Heart right ventricle (tissue), 16 donors: ENCODE measurements at regions not wholly inside any gene's neighbourhood (a gene's known extent, or its start where the extent isn't known, plus 50 kb on each side); places are given as distances from the start of the nearest gene placed in this dataset.
"Not testable (repeated sequence)": the region's sequence is repeated elsewhere in the genome, so short reads cannot be mapped to it uniquely, and the experiment has no call there.

Experiments used
- ATAC-seq, 8 donors: fragments of 200-7000 bp; cut with Tn5 transposase; one replicate each; pipeline ENCODE4 v1.9.1; 2020; ENCODE audit warnings: mild to moderate bottlenecking in 8 of 8, moderate library complexity in 8 of 8, moderate number of reproducible peaks in 1 of 8
- DNase-seq, 2 donors: peaks; one replicate each; pipeline ENCODE4 v3.0.0-alpha.2; 2020
- H3K27ac ChIP-seq, 10 donors: fragments of 200-600 bp; sonication (generic) in 2 of 10; one replicate each; pipeline versions ENCODE4 v1.5.0 to v1.8.0; 2020 to 2022; ENCODE audit warnings: mild to moderate bottlenecking in 3 of 10
- H3K27me3 ChIP-seq, 7 donors: fragments of 200-600 bp; one replicate each; pipeline ENCODE4 v1.8.0; 2021 to 2022; ENCODE audit warnings: mild to moderate bottlenecking in 2 of 7
- H3K36me3 ChIP-seq, 9 donors: fragments of 200-600 bp; sonication (generic) in 1 of 9; one replicate each; pipeline versions ENCODE4 v1.5.0 to v1.8.0; 2020 to 2022; ENCODE audit warnings: mild to moderate bottlenecking in 2 of 9
- H3K4me1 ChIP-seq, 9 donors: fragments of 200-600 bp; sonication (generic) in 1 of 9; one replicate each; pipeline versions ENCODE4 v1.5.0 to v1.8.0; 2020 to 2022; ENCODE audit warnings: mild to moderate bottlenecking in 4 of 9
- H3K4me3 ChIP-seq, 10 donors: fragments of 200-600 bp; sonication (generic) in 2 of 10; one replicate each; pipeline versions ENCODE4 v1.5.0 to v1.8.0; 2020 to 2022; ENCODE audit warnings: mild to moderate bottlenecking in 7 of 10, moderate library complexity in 2 of 10
- H3K9me3 ChIP-seq, 11 donors: fragments of 200-600 bp in 10 of 11; sonication (generic) in 2 of 11; one replicate each; pipeline versions ENCODE4 v1.5.0 to v1.8.0; 2013 to 2022; ENCODE audit warnings: mild to moderate bottlenecking in 2 of 11, control low read depth in 1 of 11, moderate library complexity in 1 of 11
- WGBS, 2 donors: extraction: QIAGEN DNeasy Blood & Tissue Kit; methylation state at CpG; one replicate each; pipeline ENCODE4 v1.1.7; 2013; ENCODE audit warnings: inconsistent platforms in 1 of 2; 5-methylcytosine and 5-hydroxymethylcytosine counted together
- intact Hi-C, 10 donors: fragments of 100-400 bp; cut with DNase I; formaldehyde crosslinking; loops; one replicate each; pipeline versions ENCODE4 v1.11.1 to v1.14.2; 2022
- TF ChIP-seq, protein P1 (sequence below), 9 donors: fragments of 200-600 bp; sonication (generic) in 2 of 9; IDR thresholded peaks; one replicate each; pipeline versions ENCODE4 v1.5.0 to v1.8.0; 2021 to 2022; ENCODE audit warnings: antibody characterized with exemption in 9 of 9, mild to moderate bottlenecking in 5 of 9, moderate library complexity in 1 of 9
- donor health status: Arrhythmogenic right ventricular cardiomyopathy.
- donor health status: ischemic (EF 13 %, LVEDD 7.1; RV severe dilation, severe dysfunction).
- donor health status: healthy with polysubstance abuse.
- donor health status: DM: no; HTN: yes; CAD: no.
- donor health status: DM: no; HTN: no; CAD: no.
- donor health status: ischemic (EF 25% LVEDD 6.9; RV normal size, moderate dysfunction).
- donor health status: ischemic (EF 25% LVEDD 5.7; RV mildly dilated, moderate dysfunction).
- donor health status: healthy.
- donor health status: DM: yes; HTN: yes; CAD: no.
- donor health status: Ischemic cardiomyopathy.
- donor health status: ischemic (EF 35%, LVEDD 5.7; RV mildly dilated, moderate dysfunction).
- donor health status: nonischemic (EF 11% LVEDD 7.7; RV severe dilation, severe dysfunction).
- donor health status: DM: yes; HTN: yes; CAD: no.
- donor health status: PGD.
- donor health status: ischemic (EF 29% LVEDD 5.4; RV normal size, mild dysfunction).
- donor health status: nonischemic (EF 23%, LVEDD 6.1; RV moderate dilation, normal function).

DNA sequence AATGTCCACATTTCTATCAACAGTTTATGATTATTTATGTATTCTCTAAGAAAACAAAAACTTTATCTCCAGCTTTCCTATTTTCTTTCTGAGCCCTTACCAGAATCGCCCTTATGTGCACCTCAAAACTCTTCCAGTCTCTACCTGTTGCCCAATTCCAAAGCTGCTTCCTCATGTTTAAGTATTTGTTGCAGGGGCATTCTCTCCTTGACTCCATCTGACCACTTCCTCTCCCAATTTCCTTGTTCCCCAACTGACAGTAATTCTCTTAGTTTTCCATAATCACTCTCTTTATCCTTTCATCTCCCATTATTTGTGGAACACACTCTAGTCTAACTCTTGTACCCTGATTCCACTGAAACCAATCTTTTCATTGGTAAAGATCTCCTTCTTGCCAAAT is 105.4 kb upstream of the RBBP8 start:
- no peaks in the 10 kb centered on the region for H3K36me3 ChIP-seq
- peaks cover 0 to 8% (median 0%) of the 10 kb centered on the region in 7 donors for H3K27me3 ChIP-seq
- no peaks in the 10 kb centered on the region for H3K4me1 ChIP-seq
- DNase-seq = no peak
- H3K27ac ChIP-seq = no peak overlapping the region
- H3K9me3 ChIP-seq = peaks cover 0 to 8% (median 0%) of the 10 kb centered on the region in 11 donors
- intact Hi-C loops = no loop called here
- WGBS, 2 donors = 90% methylated on average over 1 of the region's 1 CpG
- no peak overlapping the region for H3K4me3 ChIP-seq
- ATAC-seq = no peak
- TF ChIP-seq, protein P1, sequence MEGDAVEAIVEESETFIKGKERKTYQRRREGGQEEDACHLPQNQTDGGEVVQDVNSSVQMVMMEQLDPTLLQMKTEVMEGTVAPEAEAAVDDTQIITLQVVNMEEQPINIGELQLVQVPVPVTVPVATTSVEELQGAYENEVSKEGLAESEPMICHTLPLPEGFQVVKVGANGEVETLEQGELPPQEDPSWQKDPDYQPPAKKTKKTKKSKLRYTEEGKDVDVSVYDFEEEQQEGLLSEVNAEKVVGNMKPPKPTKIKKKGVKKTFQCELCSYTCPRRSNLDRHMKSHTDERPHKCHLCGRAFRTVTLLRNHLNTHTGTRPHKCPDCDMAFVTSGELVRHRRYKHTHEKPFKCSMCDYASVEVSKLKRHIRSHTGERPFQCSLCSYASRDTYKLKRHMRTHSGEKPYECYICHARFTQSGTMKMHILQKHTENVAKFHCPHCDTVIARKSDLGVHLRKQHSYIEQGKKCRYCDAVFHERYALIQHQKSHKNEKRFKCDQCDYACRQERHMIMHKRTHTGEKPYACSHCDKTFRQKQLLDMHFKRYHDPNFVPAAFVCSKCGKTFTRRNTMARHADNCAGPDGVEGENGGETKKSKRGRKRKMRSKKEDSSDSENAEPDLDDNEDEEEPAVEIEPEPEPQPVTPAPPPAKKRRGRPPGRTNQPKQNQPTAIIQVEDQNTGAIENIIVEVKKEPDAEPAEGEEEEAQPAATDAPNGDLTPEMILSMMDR (IDR thresholded peaks at IDR 0.05) = no peak

DNA sequence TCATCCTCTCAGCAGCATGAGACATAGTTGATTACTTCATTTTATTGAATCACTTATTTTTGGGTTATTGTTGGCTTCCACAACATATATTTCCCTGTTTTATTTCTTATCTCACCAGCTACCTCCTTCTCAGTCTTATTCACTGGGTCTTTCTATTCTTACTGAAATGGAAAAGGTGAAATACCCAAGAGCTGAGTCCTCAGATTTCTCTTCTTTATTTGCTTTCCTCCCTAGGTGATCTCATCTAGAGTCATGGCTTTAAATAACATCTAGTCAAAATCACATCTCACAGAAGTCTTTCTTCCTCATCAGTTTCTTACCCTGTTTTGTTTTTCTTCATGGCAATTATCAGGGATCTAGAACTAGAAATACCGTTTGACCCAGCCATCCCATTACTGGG is 105.0 kb upstream of the RBBP8 start:
- Histone ChIP-seq H3K9me3 (peaks cover 0 to 8% (median 0%) of the 10 kb centered on the region in 11 donors), H3K4me1 (no peaks in the 10 kb centered on the region), H3K27ac (no peak overlapping the region), H3K36me3 (no peaks in the 10 kb centered on the region), H3K27me3 (peaks cover 0 to 8% (median 0%) of the 10 kb centered on the region in 7 donors), H3K4me3 (no peak overlapping the region)
- DNase-seq (no peak), ATAC-seq (no peak)
- 88 to 93% methylated on average over 1 of the region's 1 CpG for WGBS, 2 donors
- TF ChIP-seq, protein P1 (IDR thresholded peaks at IDR 0.05) = no peak
- intact Hi-C loops = no loop called here

DNA sequence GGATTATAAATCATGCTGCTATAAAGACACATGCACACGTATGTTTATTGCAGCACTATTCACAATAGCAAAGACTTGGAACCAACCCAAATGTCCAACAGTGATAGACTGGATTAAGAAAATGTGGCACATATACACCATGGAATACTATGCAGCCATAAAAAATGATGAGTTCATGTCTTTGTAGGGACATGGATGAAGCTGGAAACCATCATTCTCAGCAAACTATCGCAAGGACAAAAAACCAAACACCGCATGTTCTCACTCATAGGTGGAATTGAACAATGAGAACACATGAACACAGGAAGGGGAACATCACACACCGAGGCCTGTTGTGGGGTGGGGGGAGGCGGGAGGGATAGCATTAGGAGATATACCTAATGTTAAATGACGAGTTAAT is 104.5 kb upstream of the RBBP8 start:
- ATAC-seq, H3K4me1 ChIP-seq, H3K36me3 ChIP-seq, H3K27me3 ChIP-seq, H3K27ac ChIP-seq, H3K4me3 ChIP-seq, intact Hi-C loops, H3K9me3 ChIP-seq, DNase-seq: not testable (repeated sequence)
- 86% methylated on average over 5 of the region's 6 CpGs for WGBS, 2 donors

DNA sequence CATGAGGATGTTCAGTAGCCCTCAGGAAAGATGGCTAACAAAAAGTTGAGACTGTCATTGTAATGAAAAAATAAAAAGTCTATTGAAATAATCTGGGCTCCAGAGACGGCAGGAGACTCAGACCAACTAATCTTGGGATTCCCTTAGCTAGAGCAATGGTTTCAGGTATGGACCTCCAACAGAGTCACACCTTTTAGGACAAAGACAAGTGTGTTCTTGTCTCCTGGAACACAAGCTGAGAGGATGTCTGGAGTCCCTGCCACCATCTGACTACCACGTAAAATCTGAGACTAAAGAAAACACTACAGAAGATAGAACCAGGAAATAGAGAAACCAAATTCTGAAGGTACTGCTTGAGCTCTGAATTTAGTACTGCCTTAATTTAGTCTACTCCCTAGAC is 103.3 kb upstream of the RBBP8 start:
- DNase-seq (no peak), ATAC-seq (no peak)
- Histone ChIP-seq H3K27ac (no peak overlapping the region), H3K4me1 (no peaks in the 10 kb centered on the region), H3K27me3 (peaks cover 0 to 3% (median 0%) of the 10 kb centered on the region in 7 donors), H3K36me3 (no peaks in the 10 kb centered on the region), H3K4me3 (no peak overlapping the region), H3K9me3 (peaks cover 0 to 8% (median 0%) of the 10 kb centered on the region in 11 donors)
- TF ChIP-seq, protein P1 (IDR thresholded peaks at IDR 0.05) = no peak
- intact Hi-C loops = no loop called here
- 61 to 62% methylated on average over 2 of the region's 2 CpGs for WGBS, 2 donors

DNA sequence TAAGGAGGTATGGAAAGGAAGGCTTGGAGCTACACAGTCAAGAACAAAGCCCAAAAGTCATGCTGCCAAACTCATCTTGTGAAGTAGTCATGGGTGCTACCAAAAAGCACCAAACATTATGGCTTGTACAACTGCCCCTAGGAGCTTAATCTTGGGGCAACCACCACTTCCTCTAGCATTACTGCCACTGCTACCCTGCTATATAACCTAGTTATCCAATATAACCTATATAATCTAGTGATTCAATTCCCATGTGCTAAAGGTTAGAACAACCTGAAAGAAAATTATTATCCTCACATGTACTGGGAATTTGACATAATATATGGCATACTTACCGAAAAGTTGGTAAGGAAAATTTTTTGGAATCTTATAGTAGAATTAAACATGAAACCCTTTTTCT is 102.6 kb upstream of the RBBP8 start:
- H3K4me3 ChIP-seq = no peak overlapping the region
- no peaks in the 10 kb centered on the region for H3K27me3 ChIP-seq
- 91 to 95% methylated on average over 1 of the region's 1 CpG for WGBS, 2 donors
- no peak overlapping the region for H3K27ac ChIP-seq
- DNase-seq (no peak), ATAC-seq (no peak)
- H3K9me3 ChIP-seq = peaks cover 0 to 8% (median 0%) of the 10 kb centered on the region in 11 donors
- TF ChIP-seq, protein P1 (IDR thresholded peaks at IDR 0.05) = no peak
- no peaks in the 10 kb centered on the region for H3K36me3 ChIP-seq
- intact Hi-C loops = no loop called here
- no peaks in the 10 kb centered on the region for H3K4me1 ChIP-seq
